ENCODE measurements at regions not wholly inside any gene's neighbourhood (a gene's known extent, or its start where the extent isn't known, plus 50 kb on each side); places are given as distances from the start of the nearest gene placed in this dataset.
"Not testable (repeated sequence)": the region's sequence is repeated elsewhere in the genome, so short reads cannot be mapped to it uniquely, and the experiment has no call there.

DNA sequence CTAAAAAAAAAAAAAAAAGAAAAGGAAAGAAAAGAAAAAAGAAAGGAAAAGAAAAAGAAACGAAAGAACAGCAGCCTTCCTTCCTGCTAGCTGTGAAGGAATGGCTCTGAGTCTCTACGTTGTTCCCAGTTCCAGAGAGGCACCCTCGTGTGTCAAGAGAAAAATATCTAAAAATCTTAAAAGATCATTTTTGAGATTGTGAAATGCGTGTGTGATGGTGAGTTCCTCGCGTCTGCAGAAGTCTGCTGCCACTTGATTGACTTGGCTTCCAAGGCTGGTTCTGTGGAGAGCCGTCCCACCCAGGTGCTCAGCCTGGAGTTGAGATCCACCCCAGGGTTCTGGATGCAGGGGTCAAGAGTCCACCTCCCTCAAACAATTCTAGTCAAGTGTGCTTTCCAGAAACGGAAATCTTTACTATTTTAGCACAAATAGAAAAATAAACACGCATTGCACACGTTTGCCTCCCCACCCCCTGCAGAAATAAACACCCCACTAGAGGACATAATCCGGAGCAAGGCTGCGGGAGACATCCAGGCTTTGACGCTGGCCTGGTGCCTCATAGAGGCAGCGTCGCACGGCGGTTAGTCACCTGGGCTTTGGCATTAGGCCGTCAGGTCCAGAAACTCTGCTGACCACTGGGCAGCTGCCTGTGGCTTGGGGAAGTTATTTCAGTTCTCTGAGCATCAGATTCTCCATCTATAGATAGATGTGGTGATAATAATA is 265.4 kb downstream of the FAM43A start:
- no peak for DNase-seq (ENCODE audit: low spot score)

GRCh38 chr3:194951629-194951920 is 265.9 kb downstream of the FAM43A start:
- DNase-seq (ENCODE audit: low spot score) = not testable (repeated sequence)

DNA sequence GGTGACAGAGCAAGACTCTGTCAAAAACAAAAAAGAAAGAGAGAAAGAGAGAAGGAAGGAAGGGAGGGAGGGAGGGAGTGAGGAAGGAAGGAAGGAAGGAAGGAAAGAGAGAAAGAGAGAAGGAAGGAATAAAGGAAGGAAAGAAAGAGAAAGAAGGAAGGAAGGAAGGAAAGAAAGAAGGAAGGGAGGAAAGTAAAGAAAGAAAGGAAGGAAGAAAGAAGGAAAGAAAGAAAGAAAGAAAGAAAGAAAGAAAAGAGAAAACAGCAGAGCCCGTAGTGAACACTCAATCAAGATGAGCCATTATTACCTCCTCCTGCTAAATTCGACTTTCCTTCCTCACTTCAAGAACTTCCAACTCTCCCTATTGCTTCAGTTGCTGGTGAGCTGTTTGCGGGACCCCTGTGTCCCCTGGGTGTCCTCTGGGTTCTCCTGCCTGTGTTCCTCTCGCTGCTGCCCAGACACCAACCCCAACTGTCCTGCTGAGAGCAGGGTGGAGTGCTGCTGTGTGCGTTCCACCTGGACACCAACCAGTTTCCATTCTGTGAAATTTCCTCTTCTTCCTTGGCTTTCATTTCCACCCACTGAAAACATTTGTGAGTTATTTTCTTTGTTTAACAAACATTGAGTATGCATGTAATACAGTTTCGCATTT is 266.4 kb downstream of the FAM43A start:
- no peak for DNase-seq (ENCODE audit: low spot score)

DNA sequence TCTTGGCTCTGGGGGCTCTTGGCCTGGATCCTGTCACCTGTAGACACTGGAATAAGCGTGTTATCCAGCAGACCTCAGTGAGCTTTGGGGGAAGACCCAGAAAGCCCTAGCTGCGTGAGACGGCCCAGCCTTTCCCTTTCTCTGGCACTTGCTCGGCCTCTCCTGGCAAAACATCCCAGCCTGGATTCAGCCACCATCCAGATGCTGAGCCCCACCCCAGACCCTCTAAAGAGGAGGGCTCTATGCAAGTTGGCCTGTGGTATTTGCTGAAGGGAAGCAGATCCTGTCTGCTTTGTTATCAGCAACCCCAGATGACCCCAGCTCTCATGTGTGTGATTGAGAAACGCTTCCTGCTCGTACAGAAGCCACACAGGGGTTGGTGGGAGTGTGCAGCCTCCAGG is 267.2 kb downstream of the FAM43A start:
- DNase-seq (ENCODE audit: low spot score) = peak; percentile 60

DNA sequence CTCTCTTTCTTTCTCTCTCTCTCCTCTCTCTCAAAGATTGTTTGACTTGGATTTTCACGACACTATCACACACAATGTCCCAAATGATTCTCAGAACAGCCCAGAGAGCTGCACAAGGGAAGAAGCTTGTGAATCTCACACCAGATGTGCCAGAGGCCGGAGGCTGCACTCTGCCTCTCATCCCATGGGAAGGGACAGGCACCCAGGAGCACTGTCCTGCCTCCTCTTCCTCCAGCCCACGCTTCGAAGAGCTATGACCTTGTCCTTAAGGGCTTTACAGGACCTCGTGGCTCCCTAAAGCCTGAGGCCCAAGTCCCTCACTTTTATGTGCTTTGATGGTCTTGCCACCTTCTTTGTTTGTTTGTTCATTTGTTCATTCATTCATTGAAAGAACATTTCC is 267.6 kb downstream of the FAM43A start:
- DNase-seq (ENCODE audit: low spot score) = no peak

GRCh38 chr3:194955546-194955945 is 269.9 kb downstream of the FAM43A start:
- no peak for DNase-seq (ENCODE audit: low spot score)

GRCh38 chr3:194955979-194956696 is 270.5 kb downstream of the FAM43A start:
- DNase-seq (ENCODE audit: low spot score) = no peak

GRCh38 chr3:194956697-194957396 is 271.2 kb downstream of the FAM43A start:
- DNase-seq (ENCODE audit: low spot score) = no peak

DNA sequence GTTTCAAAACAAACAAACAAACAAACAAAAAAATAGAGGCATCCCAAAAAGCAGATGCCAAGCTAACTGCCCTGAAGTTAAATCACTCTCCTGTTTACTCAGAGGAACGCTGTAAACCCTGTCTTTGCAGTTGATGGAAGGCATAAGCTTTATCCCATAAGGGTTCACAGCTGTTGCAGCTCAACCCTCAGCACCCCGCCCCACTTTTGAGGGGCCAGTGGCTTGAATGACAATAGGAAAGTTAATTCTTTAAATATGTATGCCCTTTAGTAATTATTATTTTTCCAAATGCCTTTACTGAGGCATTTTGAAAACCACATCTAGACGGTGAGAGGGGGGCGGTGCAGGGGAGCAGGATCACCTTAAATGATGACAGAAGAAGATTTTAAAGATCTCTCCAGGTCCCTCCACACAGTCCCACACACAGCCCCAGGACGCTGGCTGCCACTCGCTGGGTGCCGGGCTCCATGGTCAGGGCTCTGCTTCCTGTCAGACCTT is 272.1 kb downstream of the FAM43A start:
- no peak for DNase-seq (ENCODE audit: low spot score)

DNA sequence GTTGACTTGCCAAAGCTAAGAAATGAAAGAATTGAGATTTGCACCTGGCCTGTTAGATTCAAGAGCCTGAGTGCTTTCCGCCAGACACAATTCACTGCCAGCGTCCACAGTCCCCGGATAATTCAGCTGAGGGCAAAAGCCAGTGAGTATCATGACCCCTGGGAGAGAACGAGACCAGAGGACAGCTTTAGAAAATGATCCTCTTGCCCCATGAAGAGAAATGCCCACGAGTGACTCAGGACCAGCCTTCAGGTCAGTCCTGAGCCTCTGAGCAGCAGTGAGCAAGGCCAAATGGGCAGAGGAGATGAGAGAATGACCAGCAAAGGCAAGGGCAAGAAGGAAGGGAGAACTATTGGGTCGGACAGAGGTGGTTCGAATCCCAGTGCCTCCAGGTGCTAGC is 273.5 kb downstream of the FAM43A start:
- DNase-seq (ENCODE audit: low spot score) = no peak

GRCh38 chr3:194959666-194960065 is 274.0 kb downstream of the FAM43A start:
- not testable (repeated sequence) for DNase-seq (ENCODE audit: low spot score)

GRCh38 chr3:194960446-194961032 is 274.9 kb downstream of the FAM43A start:
- no peak for DNase-seq (ENCODE audit: low spot score)

DNA sequence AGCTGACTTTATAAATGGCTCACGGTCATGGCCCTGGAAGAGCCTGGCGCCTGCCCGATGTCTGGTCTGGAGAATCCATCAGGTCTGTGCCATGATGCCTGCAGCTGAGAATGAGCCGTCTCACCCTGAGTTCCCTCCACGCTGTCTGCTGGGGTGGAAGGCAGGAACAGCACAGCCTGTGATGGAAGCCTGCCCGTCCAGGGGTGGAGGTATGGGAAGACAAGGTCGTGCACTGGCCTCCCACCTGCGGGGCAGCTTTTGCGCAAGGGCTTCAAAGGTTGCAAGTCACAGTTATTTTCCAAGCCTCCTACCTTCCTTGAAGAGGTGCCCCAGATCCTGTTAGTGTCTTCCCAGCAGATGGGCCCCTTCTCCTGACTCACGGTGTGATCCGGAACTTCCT is 275.5 kb downstream of the FAM43A start:
- no peak for DNase-seq (ENCODE audit: low spot score)

DNA sequence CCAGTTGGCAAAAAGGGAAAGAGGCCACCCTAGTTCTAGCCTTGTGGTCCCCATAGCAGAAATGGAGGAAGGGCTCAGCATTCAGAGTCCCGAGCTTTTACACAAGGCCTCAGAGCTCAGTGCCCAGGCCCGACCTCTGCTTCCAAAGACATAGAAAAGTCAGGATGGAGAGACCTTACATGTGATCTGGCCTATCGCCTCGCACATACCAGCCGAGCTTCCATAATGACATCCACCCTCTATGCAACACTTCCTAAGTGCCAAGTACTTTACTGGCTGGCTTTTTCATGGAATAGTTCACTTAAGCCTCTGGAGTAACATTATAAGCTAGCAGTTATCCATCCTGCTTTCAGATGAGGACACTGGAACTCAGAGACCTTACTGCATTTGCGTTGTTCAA is 275.9 kb downstream of the FAM43A start:
- no peak for DNase-seq (ENCODE audit: low spot score)

DNA sequence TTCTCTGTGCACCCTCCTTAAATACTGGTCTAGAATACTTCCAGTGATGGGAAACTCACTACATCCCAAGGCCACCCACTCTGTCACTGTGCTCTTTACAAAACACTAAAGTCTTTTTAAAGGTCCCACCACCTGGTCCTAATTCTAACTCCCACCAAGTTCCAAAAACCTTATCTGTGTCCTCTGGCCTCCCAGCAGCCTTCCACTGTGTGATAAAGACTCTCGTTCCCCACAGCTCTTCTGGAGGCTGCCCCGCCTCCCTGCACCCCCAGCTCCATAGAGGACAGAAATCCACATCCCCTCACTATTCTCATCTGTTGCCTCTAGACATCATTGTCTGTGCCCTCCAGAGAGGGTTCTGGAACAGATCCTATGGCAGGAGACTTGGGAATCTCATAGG is 276.4 kb downstream of the FAM43A start:
- no peak for DNase-seq (ENCODE audit: low spot score)

DNA sequence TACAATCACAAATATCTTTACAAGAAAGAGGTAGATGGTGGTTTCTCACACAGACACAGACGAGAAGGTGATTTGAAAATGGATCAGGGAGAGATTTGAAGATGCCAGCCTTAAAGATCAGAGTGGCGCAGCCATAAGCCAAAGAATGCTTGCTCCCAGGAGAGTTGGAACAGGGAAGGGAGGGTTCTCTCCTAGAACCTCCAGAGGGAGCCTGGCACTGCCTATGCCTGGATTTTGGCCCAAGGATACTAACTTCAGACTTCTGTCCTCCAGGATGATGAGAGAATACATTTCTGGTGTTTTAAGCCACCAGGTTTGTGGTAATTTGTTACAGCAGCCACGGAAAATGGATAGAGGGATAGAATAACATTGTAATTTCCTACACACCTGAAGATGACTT is 279.1 kb downstream of the FAM43A start:
- no peak for DNase-seq (ENCODE audit: low spot score)

DNA sequence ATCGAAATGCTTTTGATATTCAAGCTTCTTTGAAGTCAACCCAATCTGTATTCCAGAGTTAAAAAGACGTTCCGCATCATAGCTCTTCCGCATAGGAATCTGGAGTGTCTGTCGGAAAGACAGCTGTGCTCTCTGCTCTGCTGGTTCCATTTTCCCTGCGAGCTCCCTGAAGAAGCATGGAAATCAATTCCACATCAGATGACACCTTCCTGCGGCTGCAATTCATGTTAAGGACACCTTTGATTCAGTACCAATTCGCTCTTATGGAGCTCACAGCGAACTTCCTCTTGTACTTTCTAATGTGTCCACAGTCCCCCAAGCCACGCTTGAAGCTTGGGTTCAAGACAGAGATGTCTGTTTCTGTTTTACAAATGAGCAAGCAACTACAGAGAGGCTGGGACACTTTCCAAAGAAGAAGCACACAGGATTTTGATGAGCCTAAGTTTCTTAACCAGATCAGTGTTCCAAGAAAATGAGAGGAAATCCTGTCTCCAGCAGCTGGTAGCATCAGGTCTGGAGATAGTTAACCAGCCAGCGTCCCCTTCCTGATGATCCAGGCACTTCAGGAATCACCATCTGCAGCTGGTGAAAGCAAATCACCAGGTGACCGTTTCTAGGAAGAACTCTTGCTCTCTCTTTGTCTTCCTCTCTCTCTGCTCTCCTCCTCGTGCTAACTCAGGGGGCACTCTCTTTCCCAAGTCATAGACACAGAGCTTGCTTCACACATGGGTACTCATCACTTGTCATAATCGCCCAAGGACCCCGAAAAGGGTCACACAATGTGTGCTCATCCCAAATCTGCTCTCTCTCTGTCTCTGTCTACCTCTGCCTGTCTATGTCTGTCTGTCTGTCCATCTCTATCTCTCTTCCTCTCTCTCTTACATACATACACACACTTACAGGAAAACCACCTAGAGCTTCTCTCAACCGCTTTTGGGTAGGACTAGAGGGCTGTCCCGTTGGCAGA is 281.8 kb downstream of the FAM43A start:
- DNase-seq (ENCODE audit: low spot score) = no peak

DNA sequence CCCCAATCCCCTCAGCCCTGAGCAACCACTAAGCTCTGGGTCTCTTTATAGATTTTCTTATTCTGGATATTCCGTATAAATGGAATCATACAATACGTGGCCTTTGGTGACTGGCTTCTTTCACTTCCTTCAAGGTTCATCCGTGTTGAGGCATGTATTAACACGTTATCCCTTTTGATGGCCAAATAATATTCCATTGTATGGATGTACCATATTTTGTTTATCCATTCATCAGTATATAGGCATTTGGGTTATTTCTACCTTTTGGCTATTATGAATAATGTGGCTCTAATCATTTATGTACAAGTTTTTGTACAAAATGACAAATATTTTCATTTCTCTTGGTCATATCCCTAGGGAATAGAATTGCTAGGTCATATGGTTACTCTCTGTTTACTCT is 284.4 kb downstream of the FAM43A start:
- no peak for DNase-seq (ENCODE audit: low spot score)

GRCh38 chr3:194971009-194971408 is 285.3 kb downstream of the FAM43A start:
- no peak for DNase-seq (ENCODE audit: low spot score)

- DNase-seq (ENCODE audit: low spot score) = no peak
Measured at GRCh38 chr3:194971965-194972364, 286.3 kb downstream of the FAM43A start.

DNA sequence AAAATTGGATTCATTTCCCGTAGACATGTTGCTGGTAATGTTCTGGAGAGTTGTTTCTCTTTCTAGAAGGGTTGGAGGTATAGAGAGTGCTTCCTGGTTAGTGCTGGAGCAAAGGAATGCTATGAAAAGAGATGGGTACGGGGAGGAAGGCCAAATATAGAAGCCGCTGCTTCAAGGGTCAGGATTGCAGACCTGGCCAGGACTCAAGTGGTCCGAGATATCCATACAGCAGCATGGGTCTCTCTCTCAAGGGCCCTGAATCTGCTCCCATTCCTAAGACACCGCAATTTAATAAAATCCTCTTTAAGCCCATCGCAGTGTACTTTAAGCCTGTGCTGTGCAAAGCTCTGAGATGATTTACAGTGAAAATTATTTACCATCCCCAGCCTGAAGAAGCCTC is 287.0 kb downstream of the FAM43A start:
- no peak for DNase-seq (ENCODE audit: low spot score)
